GM23338 (cell line): ENCODE measurements at regions not wholly inside any gene's neighbourhood (a gene's known extent, or its start where the extent isn't known, plus 50 kb on each side); places are given as distances from the start of the nearest gene placed in this dataset.

Experiments used
- ATAC-seq: fragments of 200-7000 bp; cut with Tn5 transposase; 3 replicates; pipeline ENCODE4 v1.9.1; 2020
- DNase-seq: peaks from one replicate; pipeline ENCODE4 v3.0.0-alpha.2; 2015; ENCODE audit warnings: low spot score
- H2AFZ ChIP-seq: fragments of 200-600 bp; sonication (generic); 2 replicates; pipeline ENCODE4 v1.8.0; 2016; ENCODE audit warnings: antibody characterized with exemption, mild to moderate bottlenecking, moderate library complexity
- H3F3A ChIP-seq: fragments of 200-600 bp; sonication (generic); replicated peaks from 2 replicates; pipeline ENCODE4 v1.8.0; 2017; ENCODE audit warnings: antibody characterized with exemption, mixed run types, low read depth
- H3K27ac ChIP-seq: fragments of 200-600 bp; sonication (generic); 2 replicates; pipeline ENCODE4 v1.6.1; 2016; ENCODE audit warnings: low read depth
- H3K27me3 ChIP-seq: fragments of 200-600 bp; sonication (generic); 2 replicates; pipeline ENCODE4 v1.8.0; 2016; ENCODE audit warnings: mild to moderate bottlenecking, mixed run types, moderate library complexity; ENCODE audit not compliant: insufficient read depth
- H3K36me3 ChIP-seq: fragments of 200-600 bp; sonication (generic); 2 replicates; pipeline ENCODE4 v1.8.0; 2016; ENCODE audit warnings: mild to moderate bottlenecking; ENCODE audit not compliant: insufficient read depth
- H3K4me1 ChIP-seq: fragments of 200-600 bp; sonication (generic); 2 replicates; pipeline ENCODE4 v1.8.0; 2016; ENCODE audit warnings: mild to moderate bottlenecking, moderate library complexity; ENCODE audit not compliant: insufficient read depth
- H3K4me2 ChIP-seq: fragments of 200-600 bp; sonication (generic); 2 replicates; pipeline ENCODE4 v1.7.1; 2017; ENCODE audit warnings: mixed run types
- H3K4me3 ChIP-seq: fragments of 200-600 bp; sonication (generic); 2 replicates; pipeline ENCODE4 v1.6.1; 2016; ENCODE audit warnings: mixed run types
- H3K79me2 ChIP-seq: fragments of 200-600 bp; sonication (generic); replicated peaks from 2 replicates; pipeline ENCODE4 v1.8.0; 2017; ENCODE audit warnings: mild to moderate bottlenecking; ENCODE audit not compliant: insufficient read depth
- H3K9me2 ChIP-seq: fragments of 200-600 bp; sonication (generic); 2 replicates; pipeline ENCODE4 v1.8.0; 2017; ENCODE audit not compliant: insufficient read depth
- H4K20me1 ChIP-seq: fragments of 200-600 bp; sonication (generic); replicated peaks from 2 replicates; pipeline ENCODE4 v1.8.0; 2017; ENCODE audit warnings: mild to moderate bottlenecking; ENCODE audit not compliant: insufficient read depth
- H3K27ac Mint-ChIP-seq: 2 replicates; pipeline ENCODE4 v1.8.0; 2020; ENCODE audit warnings: inconsistent platforms, mild to moderate bottlenecking, moderate library complexity, mixed read lengths
- H3K27me3 Mint-ChIP-seq: 3 replicates; pipeline ENCODE4 v1.8.0; 2022; ENCODE audit warnings: low read depth, mild to moderate bottlenecking, moderate library complexity, mixed read lengths, inconsistent platforms; ENCODE audit not compliant: insufficient read depth, poor library complexity
- H3K36me3 Mint-ChIP-seq: 3 replicates; pipeline ENCODE4 v1.8.0; 2021; ENCODE audit warnings: low read depth, mild to moderate bottlenecking, inconsistent platforms, moderate library complexity, mixed read lengths
- H3K4me1 Mint-ChIP-seq: 3 replicates; pipeline ENCODE4 v1.8.0; 2020; ENCODE audit warnings: mild to moderate bottlenecking, inconsistent platforms, mixed read lengths
- H3K4me3 Mint-ChIP-seq: 3 replicates; pipeline ENCODE4 v1.8.0; 2021; ENCODE audit warnings: moderate library complexity, mild to moderate bottlenecking, inconsistent platforms, mixed read lengths
- H3K9me3 Mint-ChIP-seq: 3 replicates; pipeline ENCODE4 v1.8.0; 2020; ENCODE audit warnings: moderate library complexity, mild to moderate bottlenecking, inconsistent platforms, mixed read lengths
- CREB1 ChIP-seq: fragments of 250-450 bp; sonication (Bioruptor Pico); IDR thresholded peaks from 2 replicates; pipeline ENCODE4 v1.5.0; 2020; ENCODE audit warnings: low read depth, mild to moderate bottlenecking, moderate library complexity
- CTCF ChIP-seq, 2 experiments: fragments of 200-600 bp in 1 of 2; sonication (generic) in 1 of 2; conservative IDR thresholded peaks; 2 replicates each; pipeline versions ENCODE4 v1.5.1 to v1.6.1; 2016 to 2017; ENCODE audit warnings: antibody characterized with exemption in 2 of 2, low read depth in 2 of 2, mild to moderate bottlenecking in 2 of 2, moderate library complexity in 1 of 2
- ETS1 ChIP-seq: IDR thresholded peaks from 2 replicates; pipeline ENCODE4 v1.6.1; 2016; ENCODE audit warnings: antibody characterized with exemption
- EZH2 ChIP-seq: fragments of 200-600 bp; sonication (generic); IDR thresholded peaks from one replicate; pipeline ENCODE4 v1.8.0; 2017; ENCODE audit warnings: antibody characterized with exemption, mild to moderate bottlenecking, low read depth; ENCODE audit not compliant: unreplicated experiment
- NANOG ChIP-seq: IDR thresholded peaks from 2 replicates; pipeline ENCODE4 v1.6.1; 2016; ENCODE audit warnings: antibody characterized with exemption, borderline replicate concordance
- POLR2AphosphoS5 ChIP-seq: IDR thresholded peaks from 2 replicates; pipeline ENCODE4 v1.6.1; 2016; ENCODE audit warnings: antibody characterized with exemption, low read depth
- REST ChIP-seq: IDR thresholded peaks from one replicate; pipeline ENCODE4 v1.6.1; 2018; ENCODE audit warnings: antibody characterized with exemption; ENCODE audit not compliant: unreplicated experiment
- ZNF114 ChIP-seq: fragments of 250-450 bp; sonication (Bioruptor Pico); IDR thresholded peaks from 2 replicates; pipeline ENCODE4 v1.5.0; 2020; ENCODE audit warnings: mild to moderate bottlenecking, moderate library complexity
- ZNF331 ChIP-seq: fragments of 250-450 bp; sonication (Bioruptor Pico); IDR thresholded peaks from 2 replicates; pipeline ENCODE4 v1.5.0; 2020; ENCODE audit warnings: low read depth, mild to moderate bottlenecking, moderate library complexity
- ZNF462 ChIP-seq: fragments of 250-450 bp; sonication (Bioruptor Pico); IDR thresholded peaks from 2 replicates; pipeline ENCODE4 v1.5.0; 2020; ENCODE audit warnings: mild to moderate bottlenecking, moderate library complexity

GRCh38 chr5:68067291-68067690 is 148.3 kb upstream of the PIK3R1 start:
- Histone ChIP-seq H3K4me1 (no peaks in the 10 kb centered on the region), H3F3A (no peaks in the 10 kb centered on the region), H3K27me3 (no peaks in the 10 kb centered on the region), H3K9me2 (peaks cover 3% of the 10 kb centered on the region; the same call in 1 of the 2 replicates), H3K27ac (no peak overlapping the region), H3K36me3 (no peaks in the 10 kb centered on the region), H3K4me3 (no peak overlapping the region), H2AFZ (no peak overlapping the region), H4K20me1 (no peaks in the 10 kb centered on the region), H3K4me2 (no peak overlapping the region), H3K79me2 (no peaks in the 10 kb centered on the region)
- ATAC-seq: no peak
- Mint-ChIP-seq H3K27me3 (peaks cover 2% of the 10 kb centered on the region), H3K36me3 (no peaks in the 10 kb centered on the region; the same call in 2 of the 3 replicates), H3K27ac (no peak overlapping the region), H3K4me1 (no peaks in the 10 kb centered on the region), H3K4me3 (no peak overlapping the region), H3K9me3 (peaks cover 22% of the 10 kb centered on the region)
- no peak for DNase-seq
- no peak for TF ChIP-seq EZH2
- TF ChIP-seq POLR2AphosphoS5: no peak
- no peak for TF ChIP-seq NANOG
- no peak for TF ChIP-seq ZNF462
- no peak for TF ChIP-seq ETS1
- no peak for TF ChIP-seq ZNF114 (CRISPR knock-in tag)
- TF ChIP-seq CTCF (conservative IDR thresholded peaks at IDR 0.05; ENCODE audit: low read depth in 2 of 2): no peak
- TF ChIP-seq CREB1 (CRISPR knock-in tag): no peak
- TF ChIP-seq REST: no peak
- no peak for TF ChIP-seq ZNF331 (CRISPR knock-in tag)
